Mesendoderm (in vitro differentiated cells): ENCODE measurements at regions not wholly inside any gene's neighbourhood (a gene's known extent, or its start where the extent isn't known, plus 50 kb on each side); places are given as distances from the start of the nearest gene placed in this dataset.
A peak's percentile ranks its signal among the peaks of the same experiment; 100 is the strongest.

Experiments used
- DNase-seq: peaks from one replicate; pipeline ENCODE4 v3.0.0; 2013
- H2AK5ac ChIP-seq: 2 replicates; pipeline ENCODE4 v1.6.1; 2013; ENCODE audit warnings: low read length, inconsistent platforms
- H2BK120ac ChIP-seq: 2 replicates; pipeline ENCODE4 v1.6.1; 2013; ENCODE audit warnings: low read depth, mild to moderate bottlenecking, low read length, moderate library complexity, mixed read lengths
- H2BK15ac ChIP-seq: replicated peaks from 2 replicates; pipeline ENCODE4 v1.6.1; 2013; ENCODE audit warnings: low read depth, mild to moderate bottlenecking, moderate library complexity
- H2BK5ac ChIP-seq: 2 replicates; pipeline ENCODE4 v1.6.1; 2013; ENCODE audit warnings: low read length, inconsistent platforms
- H3K18ac ChIP-seq: 2 replicates; pipeline ENCODE4 v1.6.1; 2013; ENCODE audit warnings: mild to moderate bottlenecking, low read length, mixed read lengths
- H3K23ac ChIP-seq: one replicate; pipeline ENCODE4 v1.6.1; 2013; ENCODE audit warnings: low read length
- H3K27ac ChIP-seq: 2 replicates; pipeline ENCODE4 v1.5.1; 2013; ENCODE audit warnings: low read depth, mild to moderate bottlenecking, inconsistent platforms, low read length, moderate library complexity
- H3K27me3 ChIP-seq: 2 replicates; pipeline ENCODE4 v1.6.1; 2013; ENCODE audit warnings: low read length, control low read depth, mild to moderate bottlenecking, inconsistent platforms; ENCODE audit not compliant: insufficient read depth, poor library complexity
- H3K36me3 ChIP-seq: 2 replicates; pipeline ENCODE4 v1.6.1; 2013; ENCODE audit warnings: low read length, inconsistent platforms; ENCODE audit not compliant: control insufficient read depth, insufficient read depth
- H3K4ac ChIP-seq: one replicate; pipeline ENCODE4 v1.6.1; 2013; ENCODE audit warnings: low read depth, mild to moderate bottlenecking, low read length, moderate library complexity
- H3K4me1 ChIP-seq: 2 replicates; pipeline ENCODE4 v1.6.1; 2013; ENCODE audit warnings: low read depth, low read length, inconsistent platforms; ENCODE audit not compliant: control insufficient read depth
- H3K4me2 ChIP-seq: 2 replicates; pipeline ENCODE4 v1.6.1; 2013; ENCODE audit warnings: low read length
- H3K4me3 ChIP-seq: 2 replicates; pipeline ENCODE4 v1.5.1; 2013; ENCODE audit warnings: mild to moderate bottlenecking, low read length
- H3K56ac ChIP-seq: one replicate; pipeline ENCODE4 v1.6.1; 2013; ENCODE audit warnings: low read length
- H3K79me1 ChIP-seq: 2 replicates; pipeline ENCODE4 v1.6.1; 2013; ENCODE audit warnings: low read length, inconsistent platforms
- H3K79me2 ChIP-seq: 2 replicates; pipeline ENCODE4 v1.6.1; 2013; ENCODE audit warnings: mild to moderate bottlenecking, low read length; ENCODE audit not compliant: control insufficient read depth, insufficient read depth
- H3K9ac ChIP-seq: 2 replicates; pipeline ENCODE4 v1.6.1; 2013; ENCODE audit warnings: low read length, inconsistent platforms
- H4K5ac ChIP-seq: one replicate; pipeline ENCODE4 v1.6.1; 2013; ENCODE audit warnings: low read length
- H4K8ac ChIP-seq: one replicate; pipeline ENCODE4 v1.6.1; 2013; ENCODE audit warnings: low read depth, mild to moderate bottlenecking, control low read depth, low read length, moderate library complexity
- WGBS: extraction: QIAGEN DNeasy Blood & Tissue Kit; methylation state at CpG from one replicate; pipeline ENCODE4 v1.1.7; 2013; ENCODE audit warnings: low lambda C conversion rate, missing lambda C conversion rate; ENCODE audit not compliant: insufficient coverage; ENCODE audit errors: extremely low coverage; 5-methylcytosine and 5-hydroxymethylcytosine counted together

DNA sequence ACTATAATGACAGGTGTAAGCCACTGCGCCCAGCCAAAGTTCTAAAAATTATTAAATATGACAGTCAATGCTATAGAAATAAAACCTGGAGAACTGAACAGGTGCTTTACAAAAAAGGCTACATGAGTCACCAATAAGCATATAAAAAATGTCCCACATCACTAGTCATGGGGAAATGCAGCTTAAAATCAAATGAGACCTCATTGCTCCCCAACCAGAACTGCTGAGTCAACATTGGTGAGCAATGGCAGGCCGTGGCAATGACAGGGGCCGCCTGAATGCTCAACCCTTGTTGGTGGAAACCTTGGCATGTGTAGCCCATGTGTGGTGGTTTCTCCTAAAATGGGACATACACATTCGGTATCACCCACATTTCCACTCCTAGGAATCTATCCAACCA is 352.3 kb upstream of the KLF6 start:
- Histone ChIP-seq H3K9ac (no peak overlapping the region), H4K5ac (no peak overlapping the region), H3K56ac (no peak overlapping the region), H3K18ac (no peak overlapping the region), H2BK15ac (no peak overlapping the region), H2BK5ac (no peak overlapping the region), H3K23ac (no peak overlapping the region), H3K4me1 (no peaks in the 10 kb centered on the region), H3K79me2 (no peaks in the 10 kb centered on the region), H2AK5ac (no peak overlapping the region), H3K79me1 (no peaks in the 10 kb centered on the region), H3K27ac (no peak overlapping the region), H3K27me3 (no peaks in the 10 kb centered on the region), H4K8ac (no peak overlapping the region), H3K4ac (no peak overlapping the region), H3K4me3 (no peak overlapping the region), H3K36me3 (no peaks in the 10 kb centered on the region), H2BK120ac (no peak overlapping the region), H3K4me2 (no peak overlapping the region)
- no peak for DNase-seq
- no CpG with 5 or more reads among the region's 4 CpGs for WGBS

- no peaks in the 10 kb centered on the region for H3K36me3 ChIP-seq
- H3K4ac ChIP-seq: no peak overlapping the region
- H3K4me2 ChIP-seq: no peak overlapping the region
- no peak overlapping the region for H3K56ac ChIP-seq
- no peaks in the 10 kb centered on the region for H3K79me2 ChIP-seq
- H3K9ac ChIP-seq: no peak overlapping the region
- H3K79me1 ChIP-seq: no peaks in the 10 kb centered on the region
- WGBS: no CpG with 5 or more reads among the region's 2 CpGs
- no peak overlapping the region for H3K4me3 ChIP-seq
- H4K8ac ChIP-seq: no peak overlapping the region
- no peak for DNase-seq
- no peak overlapping the region for H2AK5ac ChIP-seq
- no peak overlapping the region for H2BK120ac ChIP-seq
- no peaks in the 10 kb centered on the region for H3K27me3 ChIP-seq
- no peak overlapping the region for H3K27ac ChIP-seq
- H2BK5ac ChIP-seq: no peak overlapping the region
- no peak overlapping the region for H3K23ac ChIP-seq
- H3K4me1 ChIP-seq: no peaks in the 10 kb centered on the region
- H2BK15ac ChIP-seq: no peak overlapping the region
- H3K18ac ChIP-seq: no peak overlapping the region
- H4K5ac ChIP-seq: no peak overlapping the region
Measured at GRCh38 chr10:4136121-4136520, 351.1 kb upstream of the KLF6 start.

GRCh38 chr10:4132216-4132556 is 347.2 kb upstream of the KLF6 start:
- H3K27ac ChIP-seq: no peak overlapping the region
- no CpG with 5 or more reads among the region's 1 CpG for WGBS

GRCh38 chr10:4131407-4132215 is 346.6 kb upstream of the KLF6 start:
- Histone ChIP-seq H3K79me1 (no peaks in the 10 kb centered on the region), H3K4me1 (peaks cover 5% of the 10 kb centered on the region), H3K18ac (no peak overlapping the region), H3K4ac (no peak overlapping the region), H3K9ac (no peak overlapping the region), H3K36me3 (no peaks in the 10 kb centered on the region), H3K4me2 (no peak overlapping the region), H2BK15ac (no peak overlapping the region), H3K4me3 (no peak overlapping the region), H2AK5ac (no peak overlapping the region), H4K5ac (no peak overlapping the region), H4K8ac (no peak overlapping the region), H2BK5ac (peak overlapping the region; percentile 29), H3K56ac (peak overlapping the region; percentile 1), H3K23ac (peak overlapping the region; percentile 72), H3K27ac (no peak overlapping the region), H3K27me3 (no peaks in the 10 kb centered on the region), H2BK120ac (no peak overlapping the region), H3K79me2 (no peaks in the 10 kb centered on the region)
- WGBS: no CpG with 5 or more reads among the region's 5 CpGs
- DNase-seq: no peak

More at GRCh38 chr10:4132216-4132556, 347.2 kb upstream of the KLF6 start:
- Histone ChIP-seq H2BK5ac (peak overlapping the region; percentile 29), H3K79me1 (no peaks in the 10 kb centered on the region), H2BK120ac (no peak overlapping the region), H3K36me3 (no peaks in the 10 kb centered on the region), H3K56ac (peak overlapping the region; percentile 1), H2BK15ac (no peak overlapping the region), H3K27me3 (no peaks in the 10 kb centered on the region), H3K23ac (peak overlapping the region; percentile 72), H3K9ac (no peak overlapping the region), H3K4me3 (no peak overlapping the region), H4K5ac (no peak overlapping the region), H3K79me2 (no peaks in the 10 kb centered on the region), H3K4me1 (peaks cover 5% of the 10 kb centered on the region), H3K4me2 (no peak overlapping the region), H3K18ac (no peak overlapping the region), H4K8ac (no peak overlapping the region), H2AK5ac (no peak overlapping the region), H3K4ac (no peak overlapping the region)
- no peak for DNase-seq

DNA sequence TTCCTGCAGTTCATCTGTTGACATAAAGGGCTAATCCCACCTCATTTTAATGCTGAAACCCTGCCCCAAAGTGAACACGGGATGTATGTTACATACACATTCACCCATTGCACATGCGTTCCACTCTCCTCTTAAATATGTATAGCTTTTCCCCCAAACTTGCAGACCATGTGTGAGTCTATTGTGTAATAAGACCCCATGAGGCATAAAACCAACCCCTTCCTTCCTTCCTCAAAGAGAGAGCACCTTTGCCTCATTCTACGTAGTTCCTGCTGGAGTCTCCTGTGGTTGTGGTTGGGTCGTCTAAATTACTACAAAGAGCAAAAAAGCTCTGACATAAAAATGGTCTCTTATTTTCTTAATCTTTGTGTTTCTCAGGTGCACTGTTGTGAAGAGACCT is 345.7 kb upstream of the KLF6 start:
- Histone ChIP-seq H3K56ac (peak overlapping the region; percentile 69), H3K36me3 (no peaks in the 10 kb centered on the region), H3K79me1 (no peaks in the 10 kb centered on the region), H4K5ac (no peak overlapping the region), H3K4me1 (peaks cover 5% of the 10 kb centered on the region), H3K27me3 (no peaks in the 10 kb centered on the region), H3K4me3 (no peak overlapping the region), H3K4ac (no peak overlapping the region), H3K27ac (peak overlapping the region; percentile 63), H3K18ac (no peak overlapping the region), H2BK5ac (no peak overlapping the region), H3K9ac (no peak overlapping the region), H2AK5ac (no peak overlapping the region), H4K8ac (no peak overlapping the region), H2BK120ac (no peak overlapping the region), H3K79me2 (no peaks in the 10 kb centered on the region), H2BK15ac (no peak overlapping the region), H3K4me2 (no peak overlapping the region), H3K23ac (no peak overlapping the region)
- no CpG with 5 or more reads among the region's 4 CpGs for WGBS
- no peak for DNase-seq
